HG03196 (cell line): ENCODE measurements at regions not wholly inside any gene's neighbourhood (a gene's known extent, or its start where the extent isn't known, plus 50 kb on each side); places are given as distances from the start of the nearest gene placed in this dataset.

Experiments used
- ATAC-seq: cut with Tn5 transposase; IDR thresholded peaks from one replicate; pipeline ENCODE4 v1.9.1; 2021; ENCODE audit not compliant: unreplicated experiment

DNA sequence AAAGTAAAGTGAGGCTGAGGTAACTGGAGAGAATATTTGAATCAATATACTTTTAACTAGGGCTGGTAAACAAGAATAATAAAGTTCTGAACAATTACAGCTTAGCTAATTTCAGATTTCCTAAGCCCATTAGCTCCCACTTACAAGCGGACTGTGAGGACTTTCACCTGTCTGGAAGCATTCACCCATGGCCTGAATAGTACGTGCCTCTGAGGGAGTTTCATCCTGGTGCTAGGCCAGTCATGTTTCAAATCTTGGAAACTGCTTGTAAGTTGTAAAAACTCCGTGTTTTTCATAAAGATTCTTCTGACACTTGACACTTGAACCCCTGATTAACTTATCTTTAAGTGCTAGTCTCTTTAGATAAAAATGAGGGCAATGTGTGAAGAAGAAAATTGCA lies 975.2 kb upstream of the GHITM start:
- ATAC-seq, result no peak

DNA sequence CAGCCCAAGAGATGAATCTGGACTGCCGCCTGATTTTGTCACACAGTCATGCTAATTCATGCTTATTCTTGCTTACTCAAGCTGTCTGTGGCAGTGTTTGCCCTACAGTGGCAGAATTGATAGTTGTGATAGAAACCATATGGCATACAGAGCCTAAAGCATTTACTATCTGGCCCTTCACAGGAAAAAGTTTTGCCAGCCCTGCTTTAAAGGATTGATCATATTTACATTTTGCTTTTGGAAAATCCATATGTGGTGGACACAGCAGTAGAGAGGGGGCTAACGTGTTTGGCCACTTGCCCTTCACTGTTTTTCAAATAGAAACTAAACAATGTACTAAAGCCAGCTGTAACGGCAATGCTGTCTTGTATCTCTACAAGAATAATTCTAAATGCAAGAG lies 974.0 kb upstream of the GHITM start:
- ATAC-seq, result no peak

DNA sequence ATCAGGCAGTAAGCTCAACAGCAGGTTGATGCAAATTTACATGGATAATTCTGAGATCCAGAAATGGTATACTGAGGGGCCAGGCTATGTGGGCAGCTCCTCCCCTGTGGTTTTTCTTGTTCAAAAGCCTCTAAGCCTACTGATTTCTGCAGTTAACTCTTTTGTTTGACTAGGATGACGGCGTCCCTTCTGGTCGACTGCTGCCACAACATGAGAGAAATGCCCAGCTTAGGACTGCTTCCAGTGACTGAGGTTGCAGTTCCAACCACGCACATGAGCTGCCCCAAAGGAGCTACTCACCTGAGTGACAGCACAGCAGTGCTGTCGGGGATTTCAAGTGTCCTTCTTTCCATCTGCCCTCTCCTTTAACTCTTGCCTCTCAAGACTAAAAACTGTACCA lies 973.0 kb upstream of the GHITM start:
- no peak for ATAC-seq

DNA sequence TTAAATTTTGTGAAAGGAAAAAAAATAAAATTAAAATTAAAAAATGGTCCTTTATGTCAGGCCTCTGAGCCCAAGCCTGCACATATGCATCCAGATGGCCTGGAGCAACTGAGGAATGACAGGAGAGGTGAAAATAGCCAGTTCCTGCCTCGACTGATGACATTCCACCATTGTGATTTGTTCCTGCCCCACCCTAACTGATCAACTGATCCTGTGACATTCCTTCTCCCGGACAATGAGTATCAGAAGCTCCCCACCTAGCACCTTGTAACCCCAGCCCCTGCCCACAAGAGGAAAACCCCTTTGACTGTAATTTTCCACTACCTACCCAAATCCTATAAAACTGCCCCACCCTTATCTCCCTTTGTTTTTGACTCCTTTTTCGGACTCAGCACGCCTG lies 972.2 kb upstream of the GHITM start:
- no peak for ATAC-seq

DNA sequence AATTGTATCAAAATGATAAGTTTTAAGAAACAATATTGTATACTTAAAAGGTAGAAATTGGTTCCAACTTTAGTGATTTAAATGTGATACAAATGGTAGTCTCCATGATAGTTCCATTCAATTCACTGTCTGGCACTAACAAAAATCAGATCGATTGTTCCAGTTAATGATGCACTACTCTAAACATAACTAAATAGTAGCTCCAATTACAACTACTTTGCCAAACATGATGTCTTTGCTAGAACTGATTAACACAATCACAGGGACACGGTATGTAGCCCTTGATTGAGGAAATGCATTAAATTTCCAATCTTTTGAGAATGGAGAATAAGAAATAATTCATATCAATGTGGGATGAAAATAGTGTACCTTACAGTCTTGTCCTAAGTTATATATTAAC lies 962.4 kb upstream of the GHITM start:
- no peak for ATAC-seq

DNA sequence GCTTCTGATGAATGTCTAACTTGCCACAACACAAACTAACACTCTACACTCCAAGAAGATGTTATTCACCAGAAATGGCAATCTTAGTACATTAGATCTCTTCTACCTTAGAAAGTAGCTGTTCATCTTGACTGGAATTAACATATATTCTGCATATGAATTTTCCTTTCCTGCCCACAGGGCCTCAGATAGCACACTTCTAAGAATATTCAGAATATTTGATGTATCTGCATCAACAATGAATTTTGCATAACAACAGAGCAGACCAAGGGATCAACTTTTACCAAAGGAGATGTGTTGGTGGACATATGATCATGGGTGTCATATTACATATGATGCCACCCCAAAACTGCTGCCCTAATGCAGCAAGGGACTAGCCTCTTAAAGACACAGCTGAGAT lies 960.8 kb upstream of the GHITM start:
- ATAC-seq, result no peak

DNA sequence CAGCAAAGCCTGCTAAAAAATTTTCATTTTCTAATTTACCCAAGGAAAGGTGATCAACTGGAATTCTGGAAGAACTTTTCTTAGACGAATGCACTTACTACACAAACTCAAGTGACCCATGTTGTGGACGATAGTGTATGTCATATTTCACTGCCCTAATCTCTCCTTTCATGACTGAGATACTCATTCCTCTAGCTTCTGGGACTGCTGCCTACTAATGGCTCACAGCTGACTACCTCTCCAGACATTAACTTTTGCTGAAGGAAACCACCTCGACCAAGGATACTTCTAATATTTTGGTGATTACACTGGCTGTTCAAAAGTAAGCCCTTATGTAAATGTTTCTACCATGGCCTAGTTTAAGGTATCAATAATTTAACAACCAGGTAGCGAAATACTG lies 959.9 kb upstream of the GHITM start:
- ATAC-seq, result no peak

DNA sequence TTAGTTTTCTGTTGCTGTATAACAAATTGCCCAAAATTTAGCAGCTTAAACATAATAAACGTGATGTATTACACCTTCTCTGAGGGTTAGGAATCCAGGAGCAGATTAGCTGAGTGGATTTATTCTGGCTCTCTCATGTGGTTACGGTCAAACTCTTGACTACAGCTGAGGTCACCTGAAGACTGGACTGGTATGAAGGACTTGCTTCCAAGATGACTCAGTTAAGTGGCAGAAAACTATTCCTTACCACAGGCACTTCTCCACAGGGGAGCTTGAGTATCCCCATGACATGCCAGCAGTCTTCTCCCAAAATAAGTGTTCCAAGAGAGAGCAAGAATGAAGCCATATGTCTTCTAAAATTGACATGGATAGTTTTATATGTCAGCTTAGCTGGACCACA lies 957.2 kb upstream of the GHITM start:
- no peak for ATAC-seq

DNA sequence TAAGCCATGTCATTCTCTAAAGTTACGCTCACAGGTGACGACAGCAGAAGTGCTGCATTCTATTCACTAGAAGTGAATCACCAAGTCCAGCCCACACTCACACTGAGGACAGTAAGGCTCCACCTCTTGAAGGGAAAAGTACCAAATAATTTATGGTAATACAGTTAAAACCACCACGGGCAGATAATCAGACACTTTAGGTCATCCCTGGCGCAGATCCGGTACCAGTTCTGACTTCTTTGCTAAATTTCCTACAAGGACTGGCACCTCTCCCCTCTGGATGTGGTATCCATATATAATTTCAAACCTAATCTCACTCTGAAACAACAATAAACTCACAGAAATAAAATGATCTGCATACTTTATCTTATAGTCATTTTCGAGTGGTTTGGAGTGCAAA lies 954.7 kb upstream of the GHITM start:
- ATAC-seq, result no peak

DNA sequence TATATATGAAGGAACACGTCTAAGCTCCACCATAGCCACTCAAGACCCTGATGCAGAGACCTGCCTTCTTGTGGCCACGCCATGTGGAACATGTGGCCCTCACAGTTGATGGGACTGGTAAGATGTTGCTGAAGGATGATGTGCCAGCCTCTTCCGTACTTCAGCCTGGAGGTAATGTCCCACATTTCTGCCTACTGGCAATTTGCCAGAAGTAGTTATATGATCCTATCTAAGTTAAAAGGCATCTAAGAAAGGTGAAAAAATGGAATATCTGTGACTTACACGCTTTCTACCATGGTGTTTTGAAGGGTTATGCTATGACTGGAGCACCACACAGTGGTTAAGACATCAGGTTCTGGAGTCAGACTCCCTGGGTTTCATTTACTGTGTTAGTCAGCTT lies 948.7 kb upstream of the GHITM start:
- ATAC-seq, result no peak

DNA sequence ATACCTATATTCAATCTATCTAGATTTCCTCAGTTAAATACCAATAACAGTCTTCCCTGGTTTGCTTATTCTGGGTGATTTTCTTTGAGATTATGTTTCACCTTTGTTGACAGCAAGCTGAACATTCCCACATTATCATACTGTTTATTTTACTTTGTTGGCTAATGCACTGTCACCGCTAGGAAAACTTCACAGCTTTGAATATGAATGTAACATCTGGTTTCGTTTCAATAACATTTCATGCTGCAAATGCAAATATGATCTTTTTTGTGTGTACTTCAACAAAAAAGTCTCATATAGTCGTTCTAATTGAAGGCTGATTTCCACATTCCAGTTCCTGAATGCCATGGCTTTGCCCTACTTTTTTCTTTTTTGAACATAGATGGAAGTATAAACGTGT lies 946.3 kb upstream of the GHITM start:
- no peak for ATAC-seq

DNA sequence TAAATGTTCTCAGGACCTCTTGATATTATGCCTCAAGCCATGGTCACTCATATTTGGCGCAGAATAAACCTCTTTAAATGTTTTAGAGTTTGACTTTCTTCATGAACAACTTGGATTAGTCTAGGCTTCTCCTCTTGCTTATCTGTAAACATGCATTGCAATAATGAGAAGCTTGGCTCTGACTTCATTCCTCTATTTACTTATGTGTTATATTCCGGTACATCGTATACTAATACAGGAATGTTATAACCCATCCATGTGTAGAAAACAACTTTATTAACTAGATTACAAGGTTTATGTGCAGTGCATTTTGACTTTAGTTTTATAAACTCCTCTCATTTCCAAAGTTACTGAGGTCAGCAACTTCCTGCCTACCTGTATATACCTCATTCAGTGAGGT lies 944.3 kb upstream of the GHITM start:
- no peak for ATAC-seq

DNA sequence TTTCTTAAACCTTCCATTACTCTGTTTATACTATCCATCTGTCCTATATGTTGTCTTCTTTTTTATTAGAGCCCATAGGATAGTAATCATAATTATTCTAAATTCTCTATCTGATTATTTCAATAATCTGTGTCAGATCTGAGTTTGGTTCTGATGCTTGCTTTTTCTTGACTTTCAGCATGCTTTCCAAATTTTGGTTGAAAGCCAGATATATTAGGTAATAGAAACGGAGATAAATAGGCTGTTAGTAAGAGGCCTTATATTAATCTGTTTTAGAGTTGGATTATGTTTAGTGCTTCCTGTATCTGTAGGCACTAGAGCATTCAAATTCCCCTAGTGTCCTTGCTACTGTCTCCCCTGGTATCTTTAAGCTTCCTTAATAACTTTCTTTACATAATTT lies 939.9 kb upstream of the GHITM start:
- no peak for ATAC-seq

DNA sequence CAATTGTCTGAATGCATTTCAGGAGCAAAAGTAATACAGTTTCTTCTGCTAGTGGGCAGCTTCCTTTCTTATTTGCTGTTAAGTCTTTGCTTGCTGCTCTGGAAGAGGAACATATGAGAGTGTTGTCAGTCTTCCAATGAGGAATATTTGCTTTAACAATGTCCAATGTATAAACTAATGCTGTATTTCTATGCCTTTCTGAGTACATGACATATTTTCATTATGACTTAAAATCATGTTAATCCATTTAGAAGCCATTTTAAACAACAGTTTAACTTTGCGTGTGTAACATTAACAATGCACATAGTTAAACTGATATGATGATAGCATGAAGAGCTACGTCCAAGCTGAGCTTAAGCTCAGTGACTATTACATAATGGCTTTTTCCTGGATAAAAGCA lies 933.4 kb upstream of the GHITM start:
- no peak for ATAC-seq

DNA sequence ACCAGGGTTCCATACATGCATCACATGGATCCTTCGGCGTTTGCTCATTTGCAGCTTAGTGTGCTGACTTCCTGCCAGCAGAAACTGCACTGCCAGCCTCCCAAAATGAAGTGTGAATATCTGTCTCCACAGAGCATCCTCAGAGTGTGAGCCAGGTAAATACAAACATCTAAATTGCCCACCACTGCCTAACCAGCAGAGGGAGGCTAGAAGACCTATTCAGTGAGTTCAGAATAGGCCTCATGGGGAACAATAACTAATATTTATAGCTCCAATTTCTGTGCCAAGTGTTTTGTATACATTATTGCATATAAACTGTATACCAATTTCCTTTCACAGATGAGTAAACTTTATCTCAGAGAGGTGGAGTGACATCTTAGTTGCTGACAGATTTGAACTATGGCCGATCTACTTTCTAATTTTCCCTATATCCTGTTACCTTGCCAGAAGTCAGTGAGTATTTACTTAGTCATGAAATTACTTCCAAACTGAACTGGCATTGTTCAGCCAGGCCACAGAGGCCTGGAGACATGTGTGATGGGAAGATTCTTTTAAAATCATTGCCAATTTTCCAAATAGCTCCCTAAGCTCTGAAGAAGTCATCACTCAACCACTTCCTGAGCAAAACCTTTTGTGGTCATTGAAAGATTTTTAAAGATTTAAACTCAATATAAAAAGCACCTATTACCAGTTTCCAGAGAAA lies 926.5 kb upstream of the GHITM start:
- no peak for ATAC-seq

DNA sequence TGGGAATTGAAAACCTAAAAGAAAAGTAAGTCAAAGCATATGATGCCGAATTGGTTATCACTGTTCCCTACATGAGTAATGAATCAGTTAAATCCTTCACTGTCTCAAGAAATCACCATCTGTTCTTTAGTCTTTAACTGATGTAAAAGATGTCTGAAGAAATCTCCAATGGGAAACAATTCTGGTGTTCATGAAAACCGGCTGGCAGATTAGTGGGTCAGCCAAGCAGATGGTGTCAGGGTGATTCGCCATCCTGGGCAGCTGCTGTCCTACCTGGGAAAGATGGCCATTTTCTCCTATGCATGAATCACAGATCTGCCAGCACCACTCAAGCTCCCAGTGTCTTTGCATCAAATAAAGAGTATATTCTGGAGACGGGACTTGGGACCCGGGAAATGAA lies 925.2 kb upstream of the GHITM start:
- no peak for ATAC-seq

DNA sequence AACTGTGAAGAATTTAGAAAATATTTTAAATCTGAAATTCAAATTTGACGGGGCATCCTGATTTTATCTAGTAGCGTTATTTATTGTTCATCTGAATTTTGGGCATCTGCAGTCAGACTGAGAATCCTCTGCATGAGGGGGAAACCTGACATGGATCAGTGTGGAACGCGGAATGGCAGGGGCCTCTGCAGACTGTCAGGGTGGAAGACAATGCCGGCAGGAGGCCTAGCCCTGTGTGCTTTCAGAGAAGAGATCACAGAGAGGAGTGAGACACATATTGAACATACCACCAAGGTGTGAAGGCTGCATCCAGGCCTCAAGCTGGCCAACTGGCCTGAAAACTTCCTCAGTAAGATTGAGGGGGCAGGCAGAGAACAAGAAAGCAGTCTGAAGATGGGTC lies 921.1 kb upstream of the GHITM start:
- ATAC-seq, result no peak

DNA sequence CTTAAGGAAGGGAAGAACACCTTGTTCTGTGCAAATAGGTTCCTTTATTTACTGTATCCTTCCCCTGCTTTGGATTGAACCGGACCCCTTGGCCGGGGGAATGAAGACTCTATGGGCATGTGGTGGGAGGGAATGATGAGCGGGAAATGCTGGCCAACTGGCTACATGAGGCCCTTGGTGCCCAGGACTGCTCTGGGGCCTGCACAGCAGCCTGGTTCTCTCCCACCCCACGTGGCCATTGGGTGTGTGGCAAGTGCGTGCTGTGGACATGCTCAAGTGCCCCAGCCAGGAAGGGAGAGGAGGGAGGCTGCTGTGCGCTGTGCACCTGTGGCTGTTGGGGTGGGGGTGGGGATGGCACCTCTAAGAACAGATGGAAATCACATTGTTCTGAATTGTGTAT lies 917.0 kb upstream of the GHITM start:
- ATAC-seq, result no peak

DNA sequence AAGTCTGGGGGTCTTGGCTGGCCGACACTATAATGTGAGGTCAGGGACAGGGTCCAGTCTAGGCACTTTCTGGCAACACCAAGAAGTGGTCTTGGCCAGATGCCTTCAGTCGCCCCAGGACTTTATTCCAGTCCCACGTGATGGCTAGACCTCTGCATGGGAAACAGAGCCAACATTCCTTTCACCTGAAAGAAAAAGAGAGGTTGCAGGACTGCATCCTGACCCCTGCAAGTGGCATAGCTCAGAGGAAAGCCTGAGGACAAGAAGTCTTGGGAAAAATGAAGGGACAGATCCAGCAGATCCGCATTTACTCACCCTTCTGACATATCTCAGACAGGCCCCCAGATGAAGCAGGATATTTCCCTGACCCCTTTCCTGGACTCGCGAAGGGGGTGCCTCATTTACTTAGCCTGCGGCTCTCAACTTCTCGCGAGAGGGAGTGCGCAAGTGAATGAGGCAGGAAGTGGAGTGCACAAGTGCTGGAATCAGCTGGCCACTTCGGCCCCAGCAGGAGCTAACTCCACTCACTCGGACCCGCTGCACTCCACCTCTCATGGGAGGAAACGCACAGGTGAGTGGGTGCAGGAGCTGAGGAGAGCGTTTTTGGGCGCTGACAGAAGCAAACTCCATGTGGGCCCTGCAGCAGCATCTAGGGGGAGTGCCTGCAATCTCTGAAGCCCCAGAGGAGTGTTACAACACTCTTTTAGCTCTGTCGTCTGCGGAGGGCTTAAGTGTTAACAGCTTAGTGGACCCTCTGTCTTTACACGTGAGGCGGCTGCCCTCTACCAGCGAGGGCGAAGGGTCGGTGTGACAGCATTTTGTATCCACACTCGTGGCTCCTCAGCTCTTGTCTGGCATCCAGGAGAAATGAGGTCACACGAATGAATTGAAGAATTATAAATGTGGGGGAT lies 916.2 kb upstream of the GHITM start:
- ATAC-seq, result no peak

DNA sequence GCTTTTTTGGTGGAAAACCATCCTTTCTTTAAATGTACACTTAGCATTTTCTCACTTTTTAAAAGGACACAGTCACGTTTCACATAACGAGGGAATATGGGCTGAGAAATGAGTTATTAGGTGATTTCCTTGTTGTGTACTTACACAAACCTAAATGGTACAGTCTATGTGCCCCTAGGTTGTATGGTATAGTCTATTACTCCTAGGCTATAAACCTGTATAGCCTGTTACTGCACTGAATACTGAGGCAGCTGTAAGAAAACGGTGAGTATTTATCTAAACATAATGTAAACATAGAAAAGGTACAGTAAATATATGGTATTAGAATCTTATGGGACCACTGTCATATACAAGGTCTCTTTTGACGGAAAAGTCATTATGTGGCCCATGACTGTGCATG lies 913.5 kb upstream of the GHITM start:
- no peak for ATAC-seq

DNA sequence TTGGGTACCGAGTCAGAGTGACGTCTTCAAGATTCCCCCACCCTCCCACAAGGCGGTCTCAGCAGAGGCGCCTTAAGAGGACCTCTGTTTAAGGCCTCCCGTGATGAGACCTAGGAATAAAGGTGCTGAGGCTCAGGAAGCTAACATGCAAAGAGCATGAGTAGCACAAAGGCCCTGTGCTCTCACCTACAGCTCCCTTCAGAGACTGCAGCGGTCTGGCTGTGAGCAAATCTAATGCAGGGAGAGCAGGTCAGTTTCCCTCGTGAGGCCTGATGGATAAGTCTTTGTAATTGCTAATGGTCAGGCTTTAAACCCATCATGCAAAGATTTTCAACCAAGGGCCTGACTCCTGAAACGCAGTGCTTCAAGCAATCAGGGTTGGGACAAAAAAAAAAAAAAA lies 909.3 kb upstream of the GHITM start:
- no peak for ATAC-seq

DNA sequence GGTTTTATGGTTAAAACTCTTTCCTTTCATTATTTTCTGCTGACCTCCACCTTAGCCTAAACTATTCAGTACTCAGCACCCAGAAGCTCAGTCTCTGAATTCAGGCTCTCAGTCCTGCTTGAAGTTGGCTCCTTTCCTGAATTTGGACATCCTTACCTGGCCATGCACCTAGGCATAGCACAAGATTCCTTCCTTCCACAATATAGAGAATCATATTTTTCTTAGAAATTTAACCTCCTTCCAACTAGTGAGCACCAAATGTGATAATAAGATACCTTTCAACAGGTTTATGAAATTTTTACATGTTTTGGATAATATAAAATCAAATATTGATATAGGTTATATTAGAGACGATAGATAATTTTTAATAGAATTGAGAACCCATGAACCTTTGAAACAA lies 905.6 kb upstream of the GHITM start:
- no peak for ATAC-seq
